Smooth muscle cell of the brain vasculature (primary cell): ENCODE measurements at regions not wholly inside any gene's neighbourhood (a gene's known extent, or its start where the extent isn't known, plus 50 kb on each side); places are given as distances from the start of the nearest gene placed in this dataset.
"Not testable (repeated sequence)": the region's sequence is repeated elsewhere in the genome, so short reads cannot be mapped to it uniquely, and the experiment has no call there.

Experiments used
- DNase-seq: peaks from one replicate; pipeline ENCODE4 v3.0.0-alpha.2; 2012; ENCODE audit warnings: low read depth, low spot score

DNA sequence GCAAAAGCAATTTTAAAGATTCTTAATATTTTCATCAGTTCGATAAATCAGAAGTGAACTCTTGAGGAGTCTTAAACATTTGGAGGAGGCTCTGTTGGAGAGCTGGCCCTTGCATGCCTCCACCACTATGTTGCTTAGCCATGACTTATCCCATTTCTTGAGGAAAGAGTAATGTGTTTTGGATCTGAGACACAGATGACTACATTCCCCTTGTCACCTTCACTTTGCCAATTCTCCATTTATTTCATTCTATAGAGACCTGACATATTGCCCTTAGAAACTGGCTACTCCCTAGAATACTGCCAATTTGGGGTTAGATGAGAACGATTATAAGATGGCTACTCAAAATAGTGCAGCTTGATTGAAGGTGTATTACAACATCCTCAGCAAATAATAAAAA is 157.4 kb upstream of the TMEM260 start:
- DNase-seq, result no peak

DNA sequence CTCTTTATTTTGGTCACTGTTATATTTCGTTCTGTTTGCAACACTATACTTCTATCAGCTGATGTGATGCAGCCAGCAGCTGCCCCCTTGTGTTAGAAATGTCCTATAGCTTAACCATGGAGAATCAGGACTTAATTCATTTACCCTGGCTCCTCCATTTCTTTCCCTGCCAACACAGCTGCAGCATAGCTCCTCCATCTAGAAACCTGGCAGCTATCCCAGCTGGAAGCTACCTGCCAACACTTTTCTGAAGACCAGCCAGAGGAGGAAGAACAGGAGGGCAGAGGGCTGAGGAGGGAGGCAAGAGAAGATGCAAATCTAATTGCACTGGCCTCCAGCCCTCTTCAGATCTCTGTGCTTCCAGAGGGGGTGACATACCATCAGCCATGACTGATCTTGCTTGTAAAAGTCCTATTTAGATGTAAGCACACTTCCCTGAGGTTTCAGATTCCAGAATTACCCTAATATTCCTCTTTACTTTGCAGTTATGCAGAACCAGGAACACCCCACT is 156.8 kb upstream of the TMEM260 start:
- peak; percentile 40 for DNase-seq

DNA sequence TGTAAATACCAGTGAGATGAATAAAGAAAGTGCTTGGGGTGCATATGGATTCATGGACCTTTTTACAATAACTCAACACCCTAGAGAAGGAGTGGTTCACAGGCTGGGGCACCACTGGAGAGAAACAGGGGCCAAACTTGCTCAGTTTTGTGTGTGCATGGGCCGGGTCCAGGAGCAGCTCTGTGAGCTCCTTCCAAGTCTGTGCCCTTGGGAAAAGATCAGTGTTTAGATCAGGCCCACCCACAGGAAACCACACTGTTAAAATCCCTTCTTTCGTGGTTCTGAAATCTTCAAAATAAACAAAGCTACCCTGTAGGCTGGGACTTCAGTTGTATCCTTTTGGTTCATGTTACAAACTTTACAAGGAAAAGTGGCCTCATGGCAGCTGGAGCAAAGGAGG is 156.1 kb upstream of the TMEM260 start:
- DNase-seq, result peak; percentile 44

DNA sequence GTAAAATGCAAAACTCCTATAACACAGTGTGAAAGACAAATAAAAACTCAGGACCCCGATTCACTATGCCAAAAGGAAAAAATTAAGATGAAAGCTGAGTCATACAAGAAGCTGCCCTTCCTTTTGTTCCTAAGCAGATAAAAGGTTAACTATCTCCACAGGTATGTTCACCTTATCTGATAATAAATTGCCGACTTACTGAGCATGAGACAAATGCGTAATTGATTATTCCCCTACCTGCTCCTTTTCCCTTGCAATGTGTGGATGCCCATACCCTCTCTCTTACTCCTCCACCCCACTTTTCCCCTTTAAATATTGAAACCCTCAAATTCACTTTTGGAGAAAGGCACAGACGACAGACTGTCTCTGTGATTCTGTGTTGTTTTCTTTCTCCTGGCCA is 148.6 kb upstream of the TMEM260 start:
- DNase-seq, result no peak

DNA sequence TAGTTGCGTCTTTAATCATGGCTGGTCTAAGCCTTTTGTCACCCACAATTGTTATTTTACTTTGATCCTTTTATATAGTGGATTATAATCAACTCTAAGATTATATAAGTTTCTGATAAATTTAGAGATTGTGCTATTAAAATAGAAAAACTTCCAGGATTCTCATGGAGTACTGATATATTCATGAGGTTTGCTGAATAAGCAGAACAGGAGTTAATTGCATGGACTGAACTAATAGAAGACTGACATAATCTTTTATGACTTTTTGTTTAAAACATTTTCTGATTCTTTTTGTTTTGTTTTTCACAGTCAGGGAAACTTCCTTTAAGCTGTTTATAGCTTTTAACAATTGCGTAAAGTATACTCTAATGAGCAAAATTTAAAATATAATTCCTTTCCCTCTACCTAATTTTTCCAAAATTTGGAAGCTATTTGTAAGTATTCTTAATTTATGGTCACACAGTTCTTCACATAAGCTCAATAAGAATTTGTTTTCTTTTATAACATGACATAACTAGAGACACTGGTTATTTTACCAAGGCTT is 129.9 kb upstream of the TMEM260 start:
- DNase-seq, result no peak

DNA sequence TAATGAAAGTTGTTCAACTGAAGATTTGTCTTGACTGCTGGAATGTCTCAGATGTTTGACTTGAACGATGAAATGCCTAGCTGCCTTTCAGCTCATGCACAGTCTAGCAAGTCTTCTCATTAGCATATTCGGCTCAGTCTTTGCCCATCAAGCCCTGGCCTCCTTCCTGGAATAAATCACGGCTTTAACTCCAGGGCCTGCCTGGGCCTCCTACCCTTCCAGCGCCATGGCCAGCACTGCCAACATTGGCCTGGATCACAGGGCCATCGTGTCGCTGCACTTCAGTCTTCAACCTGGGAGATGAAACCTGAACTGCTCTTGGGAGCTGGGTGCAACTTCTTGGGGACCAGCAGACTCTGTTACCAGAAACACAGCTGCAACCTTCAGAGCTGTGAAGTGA is 126.7 kb upstream of the TMEM260 start:
- DNase-seq, result no peak

DNA sequence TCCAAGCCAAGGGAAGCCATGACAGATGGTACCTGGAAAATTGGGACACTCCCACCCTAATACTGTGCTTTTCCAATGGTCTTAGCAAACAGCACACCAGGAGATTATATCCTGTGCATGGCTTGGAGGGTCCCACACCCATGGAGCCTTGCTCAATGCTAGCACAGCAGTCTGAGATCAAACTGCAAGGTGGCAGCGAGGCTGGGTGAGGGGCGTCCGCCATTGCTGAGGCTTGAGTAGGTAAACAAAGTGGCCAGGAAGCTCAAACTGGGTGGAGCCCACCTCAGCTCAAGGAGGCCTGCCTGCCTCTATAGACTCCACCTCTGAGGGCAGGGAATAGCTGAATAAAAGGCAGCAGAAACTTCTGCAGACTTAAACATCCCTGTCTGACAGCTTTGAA is 124.9 kb upstream of the TMEM260 start:
- DNase-seq, result not testable (repeated sequence)

DNA sequence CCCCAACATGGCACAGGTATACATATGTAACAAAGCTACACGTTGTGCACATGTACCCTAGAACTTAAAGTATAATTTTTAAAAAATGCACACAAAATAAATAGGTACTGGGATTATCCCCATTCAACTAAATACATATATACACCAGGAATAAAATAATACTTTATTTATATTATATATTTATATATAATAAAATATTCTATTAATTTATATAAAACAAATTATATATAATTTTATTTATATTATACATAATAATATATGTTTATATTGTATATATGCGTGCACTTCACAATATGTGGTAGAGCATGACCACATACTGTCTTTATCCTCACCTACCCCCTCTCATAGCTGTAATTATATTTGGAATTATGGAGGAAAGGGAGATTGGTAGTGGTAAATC is 119.1 kb upstream of the TMEM260 start:
- no peak for DNase-seq

DNA sequence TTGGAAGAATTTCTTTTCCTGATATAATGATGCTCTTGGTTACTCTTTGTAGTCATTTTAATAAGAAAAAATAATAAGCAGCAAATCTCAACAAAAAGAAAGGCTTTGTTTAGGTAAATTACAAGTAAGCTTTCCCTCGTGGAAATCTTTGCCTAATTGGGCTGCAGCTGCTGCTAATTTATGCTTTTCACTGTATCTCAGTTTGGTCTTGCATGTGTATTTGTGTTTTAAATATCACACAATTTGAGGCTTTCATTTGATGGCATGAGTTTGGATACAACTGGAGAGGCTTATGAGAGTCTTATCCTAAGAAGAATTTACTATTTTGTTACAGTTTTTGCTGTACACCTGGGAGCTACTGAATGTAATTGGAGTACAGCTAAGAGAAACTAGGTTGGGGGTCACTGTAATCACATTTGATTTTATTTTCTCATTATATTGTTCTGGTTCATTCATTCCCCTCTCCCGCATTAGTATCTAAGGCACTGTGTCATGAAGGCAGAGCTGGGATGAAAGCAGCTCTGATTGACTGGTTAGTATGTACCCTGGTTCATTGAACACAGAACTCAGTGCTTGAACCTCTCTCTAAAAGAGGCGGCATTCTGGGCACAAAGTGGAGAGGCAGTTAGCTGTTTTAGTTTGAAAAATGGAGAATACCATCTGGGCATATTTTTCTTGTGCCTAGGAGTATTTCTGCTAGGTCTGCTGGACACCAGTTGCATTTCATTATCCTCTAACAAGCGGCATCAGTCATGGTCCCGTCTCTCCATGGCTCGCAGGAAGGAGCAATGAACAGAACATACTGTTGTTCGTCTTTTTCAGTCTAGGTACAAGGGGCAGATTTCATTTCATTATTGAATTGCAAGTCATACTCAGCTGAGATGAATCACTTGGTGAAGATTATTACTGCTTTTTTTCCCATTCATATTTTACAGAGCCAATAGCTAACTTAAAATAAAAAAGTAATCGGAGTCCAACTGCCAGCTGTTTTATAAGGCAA is 118.0 kb upstream of the TMEM260 start:
- DNase-seq, result no peak

DNA sequence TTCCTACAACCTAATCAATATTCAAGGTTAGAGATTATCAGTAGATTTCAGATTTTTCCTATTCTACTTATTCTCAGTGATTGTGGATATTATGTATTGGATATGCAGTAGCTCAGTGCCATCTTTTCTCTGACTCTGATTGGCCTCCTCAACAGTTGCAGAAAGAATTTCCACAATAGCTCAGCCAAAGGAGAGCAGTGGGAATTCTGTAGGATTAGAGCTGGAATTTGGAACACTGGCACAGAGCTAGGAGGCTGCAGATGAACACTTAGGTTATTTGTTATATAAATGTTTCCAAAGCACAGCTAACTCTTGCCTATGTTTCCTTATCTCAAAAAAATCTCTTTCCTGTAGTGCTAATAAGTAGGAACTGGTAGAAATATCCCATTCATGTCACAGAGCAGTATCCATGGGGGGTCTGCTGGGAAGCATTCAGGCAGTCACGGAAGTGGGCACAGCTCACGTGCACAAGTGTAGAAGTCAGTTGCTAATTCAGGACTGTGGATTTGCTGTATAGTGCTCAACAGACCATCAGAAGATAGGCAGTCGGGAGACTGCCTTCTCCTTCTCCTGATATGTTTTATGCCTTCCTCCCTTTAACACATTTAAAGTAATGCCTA is 116.2 kb upstream of the TMEM260 start:
- no peak for DNase-seq

DNA sequence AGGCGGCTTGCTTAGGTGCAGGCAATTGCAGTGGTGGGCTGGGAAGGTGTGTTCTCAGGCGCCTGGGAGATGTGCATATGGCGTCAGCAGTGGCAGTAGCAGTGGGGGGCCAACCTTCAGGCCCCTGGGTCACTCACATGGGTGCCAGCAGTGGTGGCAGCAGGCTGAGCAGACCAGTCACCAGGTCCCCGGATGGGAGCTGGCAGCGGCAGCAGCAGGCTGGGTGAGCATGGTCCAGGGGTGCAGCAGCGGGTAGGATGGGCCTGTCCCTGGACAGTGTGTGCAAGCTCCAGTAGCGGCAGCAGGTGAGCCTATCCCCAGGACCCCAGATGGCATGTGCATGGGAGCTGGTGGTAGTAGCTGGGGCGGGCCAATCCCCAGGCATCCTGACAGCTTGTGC is 108.5 kb upstream of the TMEM260 start:
- DNase-seq, result no peak

DNA sequence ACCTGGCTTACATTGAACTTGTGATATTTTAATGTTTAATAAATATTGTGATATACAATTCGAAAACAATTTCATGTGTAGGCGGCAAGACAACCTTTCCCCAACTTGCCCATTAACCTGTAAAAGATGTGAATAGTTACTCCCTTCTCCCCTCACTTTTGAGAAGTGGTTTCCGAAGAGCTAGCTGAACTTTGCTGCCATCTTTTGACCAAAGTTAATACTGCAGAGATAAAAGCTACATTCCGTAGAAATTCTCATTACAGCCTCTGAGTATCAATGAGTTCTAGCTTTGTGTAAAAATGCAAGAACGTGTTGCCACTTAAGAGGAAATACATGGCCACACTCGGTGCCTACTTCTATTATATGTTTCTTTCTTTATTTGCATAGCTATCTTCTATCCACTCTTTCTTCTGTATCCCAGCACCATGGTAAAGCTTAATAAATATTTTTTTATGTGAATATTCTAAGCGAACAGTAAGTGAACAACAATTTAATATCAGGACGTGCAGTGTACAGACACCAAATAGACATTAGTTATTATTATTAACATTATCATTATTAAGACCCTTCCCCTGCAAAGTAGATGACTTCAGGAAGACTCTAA is 105.1 kb upstream of the TMEM260 start:
- no peak for DNase-seq

DNA sequence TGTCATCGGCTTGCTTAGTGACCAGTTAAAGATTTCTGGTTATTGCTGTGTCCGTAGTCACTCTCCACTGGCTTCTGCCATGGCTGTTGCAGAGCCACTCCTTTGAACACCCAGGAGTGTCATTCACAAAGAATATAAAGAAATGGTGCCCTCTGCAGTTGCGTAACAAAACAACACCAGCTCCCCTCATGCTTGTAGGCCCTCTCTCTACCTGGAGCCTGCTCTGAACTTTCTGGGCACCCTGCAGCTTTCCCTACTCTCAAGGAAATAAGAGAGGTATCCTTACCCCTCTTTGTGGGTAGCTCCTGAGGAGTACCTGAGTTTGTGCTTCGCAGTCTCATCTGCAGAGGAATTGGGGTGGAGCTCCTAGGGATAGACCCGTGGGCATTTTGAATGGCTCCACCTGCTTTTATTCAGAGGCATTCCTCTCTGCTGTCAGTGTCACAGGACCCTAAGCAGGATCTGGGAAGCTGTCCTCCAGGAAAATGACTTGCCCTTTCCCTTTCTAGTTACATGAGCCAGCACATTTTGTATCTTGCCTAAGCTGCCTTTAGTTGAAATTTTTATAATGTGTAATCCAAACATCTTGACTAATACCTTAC is 97.2 kb upstream of the TMEM260 start:
- no peak for DNase-seq

DNA sequence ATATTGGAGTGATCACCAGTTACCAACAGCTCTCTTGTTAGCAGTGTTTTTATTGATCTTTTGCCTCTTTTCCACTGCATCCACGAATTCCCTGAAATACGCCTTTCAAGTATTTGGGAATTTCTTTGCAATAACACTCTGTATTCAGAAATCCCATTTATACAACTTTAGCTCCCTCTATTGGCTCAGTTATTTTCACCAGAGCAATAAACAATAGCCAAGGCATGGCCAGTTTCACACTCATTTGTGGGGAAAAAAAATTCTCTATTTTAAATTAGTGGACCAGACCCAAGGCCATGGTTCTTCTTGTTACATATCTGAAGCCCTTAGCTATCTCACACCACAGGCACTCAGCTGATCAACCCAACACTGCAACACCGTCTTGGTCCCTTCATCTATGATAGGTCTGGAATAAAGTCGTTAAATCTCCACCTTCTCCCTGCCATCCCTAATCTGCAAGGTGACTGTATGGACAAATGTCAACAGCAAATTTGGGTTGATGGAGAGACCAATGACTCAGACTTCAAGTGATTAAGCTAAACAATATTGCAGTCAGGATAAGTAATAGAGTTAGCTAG is 92.4 kb upstream of the TMEM260 start:
- DNase-seq, result no peak

DNA sequence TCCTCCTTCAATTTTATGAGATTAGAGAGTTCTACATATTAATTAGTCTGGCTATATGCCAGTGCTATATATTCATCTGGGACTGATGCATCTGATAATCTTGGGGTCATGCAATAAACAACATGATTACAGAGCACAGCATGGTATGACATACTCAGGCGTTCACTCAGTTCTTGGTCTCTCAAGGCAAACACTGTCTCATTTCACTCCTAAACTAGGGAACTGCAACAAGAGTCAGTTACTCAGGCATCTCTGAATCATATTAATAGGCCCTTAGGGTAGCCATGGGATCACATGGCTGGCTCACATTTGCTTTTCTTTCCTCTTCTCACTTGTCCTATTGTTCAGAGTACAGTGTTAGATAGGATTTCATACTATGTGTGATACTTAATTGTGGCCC is 91.8 kb upstream of the TMEM260 start:
- no peak for DNase-seq

DNA sequence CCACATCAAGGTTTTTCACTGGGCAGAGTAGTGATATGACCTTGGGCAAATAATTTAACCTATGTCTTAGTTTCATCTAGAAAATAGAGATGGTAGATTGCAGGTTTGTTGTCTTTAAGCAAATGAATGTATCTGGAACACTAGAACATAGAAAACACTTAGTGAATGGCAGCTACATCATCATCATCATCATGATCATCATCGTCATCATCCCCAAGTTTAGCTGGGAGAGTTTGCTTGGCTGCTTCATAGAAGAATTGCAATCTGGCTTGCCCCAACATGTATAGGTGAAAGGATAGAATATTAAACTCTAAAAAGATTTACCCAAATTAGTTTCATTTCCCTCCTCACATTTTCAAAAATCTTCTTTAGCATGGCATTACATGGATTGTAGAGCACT is 91.3 kb upstream of the TMEM260 start:
- DNase-seq, result no peak

DNA sequence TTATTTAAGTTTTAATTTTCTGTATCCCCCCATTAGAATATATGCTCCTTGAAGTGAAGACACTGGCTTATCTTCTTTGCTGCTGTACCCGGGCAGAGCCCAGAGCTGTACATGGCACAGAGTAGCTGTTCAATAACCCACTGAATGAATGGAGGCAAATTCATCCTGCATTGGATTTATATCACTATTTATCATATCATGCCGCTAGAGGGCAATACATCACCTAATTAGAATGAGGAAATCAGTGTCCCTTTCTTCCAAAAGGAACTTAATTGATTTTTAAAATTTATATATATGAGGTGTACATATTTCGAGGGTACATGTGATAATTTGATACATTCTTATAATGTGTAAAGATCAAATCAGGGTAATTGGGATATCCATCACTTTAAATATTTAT is 89.2 kb upstream of the TMEM260 start:
- DNase-seq, result no peak

DNA sequence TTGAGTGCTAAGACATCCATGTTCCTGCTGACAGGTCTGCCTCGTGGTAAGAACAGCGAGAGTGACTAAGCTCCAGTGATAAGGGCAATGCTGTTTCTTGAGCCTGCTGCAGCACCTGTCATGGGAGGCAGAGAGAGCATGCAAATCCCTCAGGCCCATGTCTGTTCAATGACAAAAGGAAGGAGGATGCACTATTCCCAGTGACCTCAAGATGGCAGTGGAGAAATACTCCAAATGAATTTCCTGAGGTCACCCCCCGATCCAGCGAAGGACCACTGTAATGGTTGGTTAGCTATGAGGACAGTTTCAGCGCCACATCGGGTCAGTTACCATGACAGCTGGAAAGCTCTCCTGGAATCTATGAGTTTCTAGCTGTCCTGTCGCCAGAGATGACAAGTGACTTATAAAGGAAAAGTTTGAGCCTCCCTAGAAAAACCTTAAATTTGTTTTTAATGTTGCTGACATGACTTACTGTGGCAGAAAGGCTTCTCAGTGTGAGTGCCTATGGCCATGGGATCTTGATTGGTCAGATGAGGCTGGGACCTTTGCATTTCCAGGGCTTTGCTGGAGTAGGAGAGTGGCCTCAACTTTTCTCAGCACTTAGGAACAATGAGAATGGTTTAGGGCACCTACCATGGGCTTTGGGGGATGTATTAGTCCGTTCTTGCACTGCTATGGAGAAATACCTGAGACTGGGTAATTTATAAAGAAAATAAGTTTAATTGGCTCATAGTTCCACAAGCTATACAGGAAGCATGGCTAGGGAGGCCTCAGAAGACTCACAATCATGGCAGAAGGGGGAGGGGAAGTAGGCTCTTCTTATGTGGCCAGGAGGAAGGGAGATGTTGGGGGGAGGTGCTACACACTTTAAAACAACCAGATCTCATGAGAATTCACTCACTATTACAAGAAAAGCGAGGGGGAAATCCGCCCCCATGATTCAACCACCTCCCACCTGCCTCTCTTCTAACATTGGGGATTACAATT is 88.0 kb upstream of the TMEM260 start:
- peak; percentile 33 for DNase-seq

DNA sequence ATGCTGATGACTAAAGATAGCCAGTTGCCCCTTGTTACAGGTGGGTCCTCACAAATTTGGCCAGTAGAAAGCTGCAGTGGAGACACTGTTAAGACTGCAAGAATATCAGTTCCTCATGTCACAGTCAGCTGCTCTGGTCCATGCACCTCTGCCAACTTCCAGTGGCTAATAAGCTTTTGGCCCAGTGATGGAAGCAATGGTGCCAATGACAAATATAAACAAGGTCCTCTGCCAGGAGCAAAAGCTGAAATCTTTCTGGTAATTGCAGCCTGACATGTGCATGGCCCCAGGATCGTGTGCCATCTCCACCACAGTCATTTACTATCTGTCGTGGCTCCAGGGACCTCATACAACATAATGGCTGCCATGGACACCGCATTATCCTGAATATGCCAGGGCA is 85.4 kb upstream of the TMEM260 start:
- DNase-seq, result no peak

DNA sequence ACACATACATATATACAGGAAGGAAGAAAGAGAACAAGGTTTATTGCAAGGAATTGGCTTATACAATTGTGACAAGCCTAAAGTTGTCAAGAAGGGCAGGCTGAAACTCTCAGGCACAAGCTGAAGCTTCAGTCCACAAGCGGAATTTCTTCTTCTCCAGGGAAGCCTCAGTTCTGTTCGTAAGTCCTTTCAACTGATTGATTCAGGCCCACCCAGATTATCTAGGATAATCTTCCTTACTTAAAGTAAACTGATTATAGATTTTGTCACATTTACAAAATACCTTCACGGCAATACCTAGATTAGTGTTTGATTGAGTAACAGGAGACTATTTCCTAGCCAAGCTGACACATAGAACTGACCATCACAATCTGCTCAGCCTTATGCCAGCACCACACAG is 81.5 kb upstream of the TMEM260 start:
- no peak for DNase-seq
